ENCODE measurements at regions not wholly inside any gene's neighbourhood (a gene's known extent, or its start where the extent isn't known, plus 50 kb on each side); places are given as distances from the start of the nearest gene placed in this dataset.
A peak's percentile ranks its signal among the peaks of the same experiment; 100 is the strongest.

- DNase-seq = no peak
These were observed 217.7 kb upstream of the IER5L start for GRCh38 chr9:129395633-129396364.

- no peak for DNase-seq
These were observed 216.8 kb upstream of the IER5L start for GRCh38 chr9:129394886-129395279.

GRCh38 chr9:129394061-129394885 lies 216.2 kb upstream of the IER5L start:
- DNase-seq = no peak

GRCh38 chr9:129393064-129393463 lies 215.0 kb upstream of the IER5L start:
- DNase-seq = no peak

- no peak for DNase-seq
These were observed 214.1 kb upstream of the IER5L start for GRCh38 chr9:129392093-129392541.

- no peak for DNase-seq
These were observed 213.2 kb upstream of the IER5L start for GRCh38 chr9:129391221-129391661.

- no peak for DNase-seq
These were observed 212.5 kb upstream of the IER5L start for GRCh38 chr9:129390541-129390940.

DNA sequence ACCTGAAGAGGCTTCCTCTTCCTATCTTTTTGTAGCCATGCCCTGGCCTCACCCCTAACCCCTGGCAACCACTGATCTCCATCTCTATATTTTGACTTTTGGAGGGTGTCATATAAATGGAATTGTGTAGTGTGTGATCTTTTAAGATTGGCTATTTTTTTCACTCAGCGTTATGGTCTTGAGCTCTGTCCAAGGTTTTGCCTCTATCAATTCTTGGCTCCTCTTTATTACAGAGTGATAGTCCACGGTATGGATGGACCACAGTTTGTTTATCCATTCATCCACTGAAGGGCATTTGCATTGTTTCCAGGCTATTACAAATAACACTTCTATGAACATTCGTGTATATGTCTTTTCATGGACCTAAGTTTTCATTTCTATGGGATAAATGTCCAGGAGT lies 209.8 kb upstream of the IER5L start:
- no peak for DNase-seq

- no peak for DNase-seq
These were observed 208.7 kb upstream of the IER5L start for GRCh38 chr9:129386812-129387177.

DNA sequence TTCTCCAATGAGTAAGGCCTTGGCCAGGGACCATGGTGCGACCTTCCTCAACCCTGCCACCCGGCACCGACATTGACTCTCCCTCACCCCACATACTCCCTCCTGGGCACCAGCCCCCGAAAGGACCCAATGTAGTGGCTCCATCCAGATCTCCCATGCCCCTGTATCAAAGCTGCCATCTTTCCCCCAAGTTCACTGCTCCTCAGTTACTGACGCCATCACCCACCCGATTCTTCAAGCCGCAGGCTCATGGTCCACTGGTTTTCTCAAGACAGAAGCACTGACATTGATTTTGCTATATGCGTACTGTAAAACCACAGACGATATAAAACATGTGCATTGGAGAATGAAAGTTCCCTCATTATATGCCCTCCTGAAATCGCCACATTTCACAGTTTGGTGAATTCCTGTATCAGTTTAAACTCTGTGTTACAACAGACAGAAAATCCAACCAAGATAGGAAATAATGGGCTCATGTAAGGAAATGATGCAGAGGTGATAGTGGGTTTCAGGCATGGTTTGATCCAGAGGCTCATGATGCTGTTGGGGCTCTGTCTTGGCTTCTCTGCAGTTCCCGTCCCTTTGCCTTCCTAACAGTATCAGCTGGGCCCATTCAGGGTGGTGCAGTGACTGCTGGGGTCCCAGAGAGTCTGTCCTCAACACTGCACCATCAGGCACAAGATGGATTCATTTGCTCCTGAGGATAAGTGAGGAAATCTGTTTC lies 207.3 kb upstream of the IER5L start:
- DNase-seq = no peak

DNA sequence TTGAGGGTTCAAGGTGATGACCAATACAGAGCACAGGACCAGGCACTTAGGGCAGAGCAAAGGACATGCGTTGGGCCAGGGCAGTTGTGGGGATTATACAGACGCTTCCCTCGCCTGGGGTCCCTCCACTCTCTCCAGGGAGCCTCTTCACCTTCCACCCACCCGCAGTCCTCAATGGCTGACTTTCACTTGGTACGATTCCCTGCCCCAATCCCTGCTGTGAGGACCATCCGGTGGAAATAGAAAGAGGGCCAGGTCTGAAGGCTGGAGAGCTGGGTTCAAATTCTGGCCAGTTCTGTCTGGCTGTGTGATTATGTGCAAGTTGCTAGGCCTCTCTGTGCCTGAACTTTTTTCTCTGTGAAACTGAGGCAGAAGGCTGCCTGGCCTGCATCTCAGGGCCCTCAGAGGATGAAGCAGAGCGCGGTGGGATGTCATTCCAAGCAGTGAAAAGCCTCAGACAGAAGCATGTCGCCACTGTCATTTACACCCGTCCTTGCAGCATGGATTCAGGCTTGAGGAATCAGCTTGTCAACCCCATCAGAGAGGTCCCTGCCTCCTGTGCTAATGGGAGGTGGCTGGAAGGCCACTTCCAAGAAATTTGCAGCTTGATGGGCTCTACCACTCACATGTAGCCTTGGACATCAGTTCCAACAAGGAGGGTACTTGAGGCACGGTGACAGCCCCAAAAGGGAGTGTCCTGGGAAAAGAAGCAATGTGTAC lies 206.6 kb upstream of the IER5L start:
- no peak for DNase-seq

DNA sequence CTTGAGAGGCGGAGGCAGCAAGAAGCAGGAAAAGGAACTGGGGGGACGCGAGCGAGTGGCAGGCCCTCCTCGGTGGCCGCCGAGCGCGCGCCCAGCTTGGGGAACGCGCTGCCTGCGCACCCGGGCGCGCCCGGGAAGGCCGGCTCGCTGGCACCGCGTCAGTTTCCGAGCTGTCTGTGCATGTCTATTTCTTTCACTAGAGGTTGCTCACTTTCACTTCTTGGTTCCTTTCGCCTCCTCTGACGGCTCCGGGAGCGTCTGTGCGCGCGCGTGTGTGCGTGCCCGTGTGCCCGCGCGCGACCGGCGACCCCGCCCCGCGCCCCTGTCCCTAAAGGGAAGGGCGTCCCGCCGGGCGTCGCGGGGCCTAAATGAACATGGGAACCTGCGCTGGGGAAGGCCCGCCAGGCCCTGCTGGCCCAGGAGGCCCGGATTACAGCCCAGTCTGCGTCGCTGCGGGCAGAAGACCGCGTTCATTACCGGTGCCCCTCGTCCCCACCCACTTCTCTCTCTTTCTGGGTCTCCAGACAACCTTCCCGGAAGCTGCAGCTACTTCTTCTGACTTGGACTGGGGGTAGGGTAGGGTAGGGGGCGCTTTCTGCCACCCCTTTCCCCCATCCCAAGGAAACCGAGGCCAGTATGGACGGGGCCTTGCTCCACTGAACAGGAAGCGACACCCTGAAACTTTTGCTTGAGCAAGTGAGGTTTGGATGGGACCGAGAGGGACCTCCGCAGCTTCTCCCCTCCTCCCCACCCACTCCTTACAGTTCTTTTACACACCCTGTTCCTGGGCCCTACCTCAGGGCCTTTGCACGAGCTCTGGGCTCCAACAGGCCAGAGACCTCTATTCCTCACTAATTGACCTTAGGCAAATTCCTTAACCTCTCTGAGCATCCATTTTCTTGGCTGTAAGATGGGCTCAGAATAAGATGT lies 205.8 kb upstream of the IER5L start:
- peak; percentile 81 for DNase-seq

GRCh38 chr9:129383019-129383560 lies 205.0 kb upstream of the IER5L start:
- DNase-seq = no peak

- no peak for DNase-seq
These were observed 204.4 kb upstream of the IER5L start for GRCh38 chr9:129382281-129383018.

- no peak for DNase-seq
These were observed 203.5 kb upstream of the IER5L start for GRCh38 chr9:129381481-129381957.

- no peak for DNase-seq
These were observed 202.9 kb upstream of the IER5L start for GRCh38 chr9:129380961-129381401.

DNA sequence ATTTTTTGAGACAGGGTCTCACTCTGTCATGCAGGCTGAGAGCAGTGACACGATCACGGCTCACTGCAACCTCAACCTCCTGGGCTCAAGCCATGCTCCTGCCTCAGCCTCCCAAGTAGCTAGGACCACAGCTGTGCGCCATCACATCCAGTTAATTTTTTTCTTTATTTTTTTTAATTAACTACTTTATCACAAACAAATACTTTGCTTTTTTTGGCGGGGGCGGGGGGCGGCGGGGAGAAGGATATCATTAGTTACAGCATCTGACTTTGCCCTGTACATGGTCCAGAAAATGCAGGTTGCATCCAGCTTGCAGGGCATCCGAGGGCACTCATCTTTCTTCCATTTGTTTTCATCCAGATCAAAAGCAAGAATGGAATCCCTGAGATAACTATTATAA lies 201.8 kb upstream of the IER5L start:
- no peak for DNase-seq

GRCh38 chr9:129379181-129379836 lies 201.2 kb upstream of the IER5L start:
- DNase-seq = no peak

GRCh38 chr9:129377931-129378661 lies 200.0 kb upstream of the IER5L start:
- no peak for DNase-seq

Measured in fibroblast of skin of right biceps (primary cell).